Inferior parietal cortex (tissue), 1 donor: ENCODE measurements at regions not wholly inside any gene's neighbourhood (a gene's known extent, or its start where the extent isn't known, plus 50 kb on each side); places are given as distances from the start of the nearest gene placed in this dataset.
"Not testable (repeated sequence)": the region's sequence is repeated elsewhere in the genome, so short reads cannot be mapped to it uniquely, and the experiment has no call there.

Experiments
- DNase-seq: peaks from one replicate; pipeline ENCODE4 v3.0.0-alpha.2; 2016; ENCODE audit errors: extremely low spot score

- DNase-seq, result no peak
Measured at GRCh38 chr6:140830666-140831065, 1302.1 kb upstream of the GJE1 start.

GRCh38 chr6:140828856-140829255, 1303.9 kb upstream of the GJE1 start:
- peak; percentile 27 for DNase-seq

GRCh38 chr6:140827593-140827992, 1305.1 kb upstream of the GJE1 start:
- no peak for DNase-seq

- DNase-seq, result no peak
Measured at GRCh38 chr6:140825731-140826130, 1307.0 kb upstream of the GJE1 start.

GRCh38 chr6:140824595-140824994, 1308.1 kb upstream of the GJE1 start:
- DNase-seq, result no peak

GRCh38 chr6:140821196-140821595, 1311.5 kb upstream of the GJE1 start:
- no peak for DNase-seq

GRCh38 chr6:140817176-140817575, 1315.5 kb upstream of the GJE1 start:
- DNase-seq, result no peak

GRCh38 chr6:140816681-140817080, 1316.0 kb upstream of the GJE1 start:
- DNase-seq, result no peak

- no peak for DNase-seq
Measured at GRCh38 chr6:140812636-140813035, 1320.1 kb upstream of the GJE1 start.

- no peak for DNase-seq
Measured at GRCh38 chr6:140811642-140812041, 1321.1 kb upstream of the GJE1 start.

GRCh38 chr6:140809694-140810101, 1323.0 kb upstream of the GJE1 start:
- DNase-seq, result no peak

GRCh38 chr6:140806431-140806830, 1326.3 kb upstream of the GJE1 start:
- no peak for DNase-seq

- no peak for DNase-seq
Measured at GRCh38 chr6:140794544-140794943, 1338.2 kb upstream of the GJE1 start.

- no peak for DNase-seq
Measured at GRCh38 chr6:140790109-140790508, 1342.6 kb upstream of the GJE1 start.

GRCh38 chr6:140789466-140789865, 1343.3 kb upstream of the GJE1 start:
- DNase-seq, result no peak

- DNase-seq, result no peak
Measured at GRCh38 chr6:140785926-140786325, 1346.8 kb upstream of the GJE1 start.

GRCh38 chr6:140784573-140784972, 1348.2 kb upstream of the GJE1 start:
- DNase-seq, result no peak

- not testable (repeated sequence) for DNase-seq
Measured at GRCh38 chr6:140783504-140783903, 1349.2 kb upstream of the GJE1 start.

- DNase-seq, result no peak
Measured at GRCh38 chr6:140782941-140783340, 1349.8 kb upstream of the GJE1 start.

- no peak for DNase-seq
Measured at GRCh38 chr6:140779991-140780596, 1352.6 kb upstream of the GJE1 start.

GRCh38 chr6:140779341-140779740, 1353.4 kb upstream of the GJE1 start:
- no peak for DNase-seq

- no peak for DNase-seq
Measured at GRCh38 chr6:140777780-140778179, 1354.9 kb upstream of the GJE1 start.

- no peak for DNase-seq
Measured at GRCh38 chr6:140775061-140775460, 1357.7 kb upstream of the GJE1 start.

GRCh38 chr6:140774080-140774505, 1358.6 kb upstream of the GJE1 start:
- DNase-seq, result peak; percentile 41
